Heart right ventricle (tissue), 16 donors: ENCODE measurements at regions not wholly inside any gene's neighbourhood (a gene's known extent, or its start where the extent isn't known, plus 50 kb on each side); places are given as distances from the start of the nearest gene placed in this dataset.

Experiments used
- ATAC-seq, 8 donors: fragments of 200-7000 bp; cut with Tn5 transposase; one replicate each; pipeline ENCODE4 v1.9.1; 2020; ENCODE audit warnings: mild to moderate bottlenecking in 8 of 8, moderate library complexity in 8 of 8, moderate number of reproducible peaks in 1 of 8
- DNase-seq, 2 donors: peaks; one replicate each; pipeline ENCODE4 v3.0.0-alpha.2; 2020
- H3K27ac ChIP-seq, 10 donors: fragments of 200-600 bp; sonication (generic) in 2 of 10; one replicate each; pipeline versions ENCODE4 v1.5.0 to v1.8.0; 2020 to 2022; ENCODE audit warnings: mild to moderate bottlenecking in 3 of 10
- H3K27me3 ChIP-seq, 7 donors: fragments of 200-600 bp; one replicate each; pipeline ENCODE4 v1.8.0; 2021 to 2022; ENCODE audit warnings: mild to moderate bottlenecking in 2 of 7
- H3K36me3 ChIP-seq, 9 donors: fragments of 200-600 bp; sonication (generic) in 1 of 9; one replicate each; pipeline versions ENCODE4 v1.5.0 to v1.8.0; 2020 to 2022; ENCODE audit warnings: mild to moderate bottlenecking in 2 of 9
- H3K4me1 ChIP-seq, 9 donors: fragments of 200-600 bp; sonication (generic) in 1 of 9; one replicate each; pipeline versions ENCODE4 v1.5.0 to v1.8.0; 2020 to 2022; ENCODE audit warnings: mild to moderate bottlenecking in 4 of 9
- H3K4me3 ChIP-seq, 10 donors: fragments of 200-600 bp; sonication (generic) in 2 of 10; one replicate each; pipeline versions ENCODE4 v1.5.0 to v1.8.0; 2020 to 2022; ENCODE audit warnings: mild to moderate bottlenecking in 7 of 10, moderate library complexity in 2 of 10
- H3K9me3 ChIP-seq, 11 donors: fragments of 200-600 bp in 10 of 11; sonication (generic) in 2 of 11; one replicate each; pipeline versions ENCODE4 v1.5.0 to v1.8.0; 2013 to 2022; ENCODE audit warnings: mild to moderate bottlenecking in 2 of 11, control low read depth in 1 of 11, moderate library complexity in 1 of 11
- CTCF ChIP-seq, 9 donors: fragments of 200-600 bp; sonication (generic) in 2 of 9; IDR thresholded peaks; one replicate each; pipeline versions ENCODE4 v1.5.0 to v1.8.0; 2021 to 2022; ENCODE audit warnings: antibody characterized with exemption in 9 of 9, mild to moderate bottlenecking in 5 of 9, moderate library complexity in 1 of 9
- WGBS, 2 donors: extraction: QIAGEN DNeasy Blood & Tissue Kit; methylation state at CpG; one replicate each; pipeline ENCODE4 v1.1.7; 2013; ENCODE audit warnings: inconsistent platforms in 1 of 2; 5-methylcytosine and 5-hydroxymethylcytosine counted together
- intact Hi-C, 10 donors: fragments of 100-400 bp; cut with DNase I; formaldehyde crosslinking; loops; one replicate each; pipeline versions ENCODE4 v1.11.1 to v1.14.2; 2022
- donor health status: Arrhythmogenic right ventricular cardiomyopathy.
- donor health status: ischemic (EF 13 %, LVEDD 7.1; RV severe dilation, severe dysfunction).
- donor health status: healthy with polysubstance abuse.
- donor health status: DM: no; HTN: yes; CAD: no.
- donor health status: DM: no; HTN: no; CAD: no.
- donor health status: ischemic (EF 25% LVEDD 6.9; RV normal size, moderate dysfunction).
- donor health status: ischemic (EF 25% LVEDD 5.7; RV mildly dilated, moderate dysfunction).
- donor health status: healthy.
- donor health status: DM: yes; HTN: yes; CAD: no.
- donor health status: Ischemic cardiomyopathy.
- donor health status: ischemic (EF 35%, LVEDD 5.7; RV mildly dilated, moderate dysfunction).
- donor health status: nonischemic (EF 11% LVEDD 7.7; RV severe dilation, severe dysfunction).
- donor health status: DM: yes; HTN: yes; CAD: no.
- donor health status: PGD.
- donor health status: ischemic (EF 29% LVEDD 5.4; RV normal size, mild dysfunction).
- donor health status: nonischemic (EF 23%, LVEDD 6.1; RV moderate dilation, normal function).

GRCh38 chr12:126727218-126728075 is 1539.5 kb upstream of the TMEM132C start:
- WGBS, 2 donors: 3% methylated on average over 44 of the region's 44 CpGs
- intact Hi-C loops: no loop called here
- H3K4me3 ChIP-seq: no peak overlapping the region

GRCh38 chr12:126734296-126734695 is 1532.7 kb upstream of the TMEM132C start:
- H3K27ac ChIP-seq: no peak overlapping the region
- no peaks in the 10 kb centered on the region for H3K36me3 ChIP-seq
- H3K4me3 ChIP-seq: no peak overlapping the region
- 55 to 58% methylated on average over 5 of the region's 5 CpGs for WGBS, 2 donors
- peaks cover 0 to 21% (median 9%) of the 10 kb centered on the region in 7 donors for H3K27me3 ChIP-seq
- ATAC-seq: no peak
- intact Hi-C loops: no loop called here
- no peaks in the 10 kb centered on the region for H3K4me1 ChIP-seq
- H3K9me3 ChIP-seq: no peaks in the 10 kb centered on the region
- TF ChIP-seq CTCF (IDR thresholded peaks at IDR 0.05): no peak
- DNase-seq: no peak

More at GRCh38 chr12:126727218-126728075, 1539.5 kb upstream of the TMEM132C start:
- Histone ChIP-seq H3K27ac (no peak overlapping the region), H3K9me3 (no peaks in the 10 kb centered on the region), H3K4me1 (no peaks in the 10 kb centered on the region), H3K27me3 (peaks cover 0 to 74% (median 46%) of the 10 kb centered on the region in 7 donors), H3K36me3 (no peaks in the 10 kb centered on the region)
- ATAC-seq (no peak), DNase-seq (no peak)
- no peak for TF ChIP-seq CTCF (IDR thresholded peaks at IDR 0.05)

GRCh38 chr12:126734710-126735109 is 1532.3 kb upstream of the TMEM132C start:
- TF ChIP-seq CTCF (IDR thresholded peaks at IDR 0.05): no peak

GRCh38 chr12:126741536-126742240 is 1525.3 kb upstream of the TMEM132C start:
- ATAC-seq (no peak), DNase-seq (no peak)
- H3K9me3 ChIP-seq: no peaks in the 10 kb centered on the region
- no peaks in the 10 kb centered on the region for H3K36me3 ChIP-seq
- intact Hi-C loops: loop anchor here in 6 of 10 donors (10.0 kb wide), 2 partner anchors 1207 to 1557 kb away; partner anchors contain the start of gene TMEM132B (in 3 of the 6)
- WGBS, 2 donors: 81 to 84% methylated on average over 12 of the region's 12 CpGs
- no peak overlapping the region for H3K27ac ChIP-seq
- peaks cover 0 to 8% (median 0%) of the 10 kb centered on the region in 7 donors for H3K27me3 ChIP-seq
- no peak overlapping the region for H3K4me3 ChIP-seq
- H3K4me1 ChIP-seq: no peaks in the 10 kb centered on the region
- no peak for TF ChIP-seq CTCF (IDR thresholded peaks at IDR 0.05)

More at GRCh38 chr12:126734710-126735109, 1532.3 kb upstream of the TMEM132C start:
- peaks cover 0 to 17% (median 8%) of the 10 kb centered on the region in 7 donors for H3K27me3 ChIP-seq
- intact Hi-C loops: no loop called here
- no peak overlapping the region for H3K27ac ChIP-seq
- no peak for DNase-seq
- no peak for ATAC-seq
- no peaks in the 10 kb centered on the region for H3K4me1 ChIP-seq
- no peaks in the 10 kb centered on the region for H3K36me3 ChIP-seq
- H3K9me3 ChIP-seq: no peaks in the 10 kb centered on the region
- WGBS, 2 donors: 71 to 74% methylated on average over 8 of the region's 8 CpGs
- H3K4me3 ChIP-seq: no peak overlapping the region
